ENCODE measurements at regions not wholly inside any gene's neighbourhood (a gene's known extent, or its start where the extent isn't known, plus 50 kb on each side); places are given as distances from the start of the nearest gene placed in this dataset.
"Not testable (repeated sequence)": the region's sequence is repeated elsewhere in the genome, so short reads cannot be mapped to it uniquely, and the experiment has no call there.

- no peak for DNase-seq (ENCODE audit: low read depth in 2 of 2)
These were observed 205.3 kb downstream of the NAP1L3 start for GRCh38 chrX:93468075-93468474.

- DNase-seq (ENCODE audit: low read depth in 2 of 2), result no peak
These were observed 207.0 kb downstream of the NAP1L3 start for GRCh38 chrX:93466383-93466782.

- no peak for DNase-seq (ENCODE audit: low read depth in 2 of 2)
These were observed 212.3 kb downstream of the NAP1L3 start for GRCh38 chrX:93461060-93461459.

GRCh38 chrX:93454509-93454908 is 218.9 kb downstream of the NAP1L3 start:
- DNase-seq (ENCODE audit: low read depth in 2 of 2), result no peak

- not testable (repeated sequence) for DNase-seq (ENCODE audit: low read depth in 2 of 2)
These were observed 238.7 kb downstream of the NAP1L3 start for GRCh38 chrX:93434721-93435120.

- no peak for DNase-seq (ENCODE audit: low read depth in 2 of 2)
These were observed 244.9 kb downstream of the NAP1L3 start for GRCh38 chrX:93428497-93428896.

GRCh38 chrX:93422693-93423092 is 250.7 kb downstream of the NAP1L3 start:
- DNase-seq (ENCODE audit: low read depth in 2 of 2), result peak; percentile 6 to 48

- DNase-seq (ENCODE audit: low read depth in 2 of 2), result no peak
These were observed 252.8 kb downstream of the NAP1L3 start for GRCh38 chrX:93420525-93421082.

GRCh38 chrX:93420090-93420489 is 253.3 kb downstream of the NAP1L3 start:
- DNase-seq (ENCODE audit: low read depth in 2 of 2), result no peak

GRCh38 chrX:93419642-93420041 is 253.7 kb downstream of the NAP1L3 start:
- no peak for DNase-seq (ENCODE audit: low read depth in 2 of 2)

- no peak for DNase-seq (ENCODE audit: low read depth in 2 of 2)
These were observed 269.3 kb downstream of the NAP1L3 start for GRCh38 chrX:93404121-93404520.

- no peak for DNase-seq (ENCODE audit: low read depth in 2 of 2)
These were observed 318.7 kb downstream of the NAP1L3 start for GRCh38 chrX:93354651-93355050.

- no peak for DNase-seq (ENCODE audit: low read depth in 2 of 2)
These were observed 327.1 kb downstream of the NAP1L3 start for GRCh38 chrX:93346309-93346708.

- DNase-seq (ENCODE audit: low read depth in 2 of 2), result not testable (repeated sequence)
These were observed 329.1 kb downstream of the NAP1L3 start for GRCh38 chrX:93344287-93344686.

- DNase-seq (ENCODE audit: low read depth in 2 of 2), result no peak
These were observed 341.0 kb downstream of the NAP1L3 start for GRCh38 chrX:93332329-93332728.

- DNase-seq (ENCODE audit: low read depth in 2 of 2), result no peak
These were observed 351.3 kb downstream of the NAP1L3 start for GRCh38 chrX:93322110-93322509.

GRCh38 chrX:93319609-93320008 is 353.8 kb downstream of the NAP1L3 start:
- DNase-seq (ENCODE audit: low read depth in 2 of 2), result no peak

All from lung microvascular endothelial cell (primary cell).